ENCODE measurements at regions not wholly inside any gene's neighbourhood (a gene's known extent, or its start where the extent isn't known, plus 50 kb on each side); places are given as distances from the start of the nearest gene placed in this dataset.

DNA sequence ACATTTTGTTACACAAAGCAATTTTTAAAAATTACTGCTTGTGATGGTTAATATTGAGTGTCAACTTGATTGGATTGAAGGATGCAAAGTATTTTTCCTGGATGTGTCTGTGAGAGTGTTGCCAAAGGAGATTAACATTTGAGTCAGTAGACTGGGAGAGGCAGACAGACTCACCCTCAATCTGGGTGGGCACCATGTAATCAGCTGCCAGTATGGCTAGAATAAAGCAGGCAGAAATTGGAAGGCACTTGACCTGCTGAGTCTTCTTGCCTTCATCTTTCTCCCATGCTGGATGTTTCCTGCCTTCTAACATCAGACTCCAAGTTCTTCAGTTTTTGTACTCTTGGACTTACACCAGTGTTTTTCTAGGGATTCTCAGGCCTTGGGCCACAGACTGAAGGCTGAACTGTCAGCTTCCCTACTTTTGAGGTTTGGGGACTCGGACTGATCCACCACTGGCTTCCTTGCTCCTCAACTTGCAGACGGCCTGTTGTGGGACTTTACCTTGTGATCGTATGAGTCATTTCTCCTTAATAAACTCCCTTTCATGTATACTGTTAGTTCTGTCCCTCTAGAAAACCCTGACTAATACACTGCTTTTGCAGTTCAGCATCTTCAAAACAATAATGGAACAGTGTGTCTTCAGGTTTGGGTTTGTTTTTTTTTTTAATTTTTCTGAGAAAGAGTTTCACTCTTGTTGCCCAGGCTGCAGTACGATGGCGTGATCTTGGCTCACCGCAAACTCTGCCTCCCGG, 244.1 kb upstream of the SEMA3C start:
- Histone ChIP-seq H3K27me3 (ENCODE audit: control insufficient read depth in 2 of 2, insufficient read depth in 2 of 2, low read length in 2 of 2) (no peaks in the 10 kb centered on the region), H3K9me1 (replicated peaks; ENCODE audit: control insufficient read depth, extremely low read depth, insufficient read depth, low read length) (no peaks in the 10 kb centered on the region), H3K27ac (ENCODE audit: insufficient read depth, low read depth, low read length) (no peak overlapping the region), H3K9me3 (replicated peaks; ENCODE audit: control insufficient read depth, insufficient read depth, low read length) (no peaks in the 10 kb centered on the region), H4K20me1 (replicated peaks; ENCODE audit: control insufficient read depth, extremely low read depth, insufficient read depth, low read length) (no peaks in the 10 kb centered on the region), H3K36me3 (ENCODE audit: control insufficient read depth in 2 of 2, extremely low read depth in 1 of 2, insufficient read depth in 2 of 2, low read length in 2 of 2) (no peaks in the 10 kb centered on the region), H3K9ac (replicated peaks; ENCODE audit: extremely low read depth, insufficient read depth, low read length) (no peak overlapping the region), H3K4me2 (ENCODE audit: insufficient read depth, low read length) (no peak overlapping the region), H3K79me2 (ENCODE audit: control insufficient read depth, insufficient read depth, low read length) (no peaks in the 10 kb centered on the region), H2AFZ (ENCODE audit: low read depth, low read length) (no peak overlapping the region), H3K4me1 (ENCODE audit: control insufficient read depth, extremely low read depth, insufficient read depth, low read length) (no peaks in the 10 kb centered on the region), H3K4me3 (replicated peaks in 1 of 3; ENCODE audit: insufficient read depth in 1 of 3, low read depth in 1 of 3, low read length in 3 of 3) (no peak overlapping the region)
- ChIA-PET POLR2A (no interaction called here), CTCF (no interaction called here)
- BruUV-seq (replicated peaks), result no TSS peak
- no peak for TF ChIP-seq JUN (IDR thresholded peaks at IDR 0.05; ENCODE audit: borderline replicate concordance, insufficient read depth, insufficient read length, low read depth)
- TF ChIP-seq POLR2AphosphoS5 (IDR thresholded peaks at IDR 0.05; ENCODE audit: insufficient read depth, low read depth, low read length), result no peak
- TF ChIP-seq, protein P1, sequence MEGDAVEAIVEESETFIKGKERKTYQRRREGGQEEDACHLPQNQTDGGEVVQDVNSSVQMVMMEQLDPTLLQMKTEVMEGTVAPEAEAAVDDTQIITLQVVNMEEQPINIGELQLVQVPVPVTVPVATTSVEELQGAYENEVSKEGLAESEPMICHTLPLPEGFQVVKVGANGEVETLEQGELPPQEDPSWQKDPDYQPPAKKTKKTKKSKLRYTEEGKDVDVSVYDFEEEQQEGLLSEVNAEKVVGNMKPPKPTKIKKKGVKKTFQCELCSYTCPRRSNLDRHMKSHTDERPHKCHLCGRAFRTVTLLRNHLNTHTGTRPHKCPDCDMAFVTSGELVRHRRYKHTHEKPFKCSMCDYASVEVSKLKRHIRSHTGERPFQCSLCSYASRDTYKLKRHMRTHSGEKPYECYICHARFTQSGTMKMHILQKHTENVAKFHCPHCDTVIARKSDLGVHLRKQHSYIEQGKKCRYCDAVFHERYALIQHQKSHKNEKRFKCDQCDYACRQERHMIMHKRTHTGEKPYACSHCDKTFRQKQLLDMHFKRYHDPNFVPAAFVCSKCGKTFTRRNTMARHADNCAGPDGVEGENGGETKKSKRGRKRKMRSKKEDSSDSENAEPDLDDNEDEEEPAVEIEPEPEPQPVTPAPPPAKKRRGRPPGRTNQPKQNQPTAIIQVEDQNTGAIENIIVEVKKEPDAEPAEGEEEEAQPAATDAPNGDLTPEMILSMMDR (IDR thresholded peaks at IDR 0.05; ENCODE audit: extremely low read depth in 1 of 2, insufficient read depth in 1 of 2, low read depth in 1 of 2, low read length in 2 of 2), result no peak
- no peak for TF ChIP-seq MYC (IDR thresholded peaks at IDR 0.05; ENCODE audit: low read depth, low read length)
- no peak for TF ChIP-seq GATA2 (IDR thresholded peaks at IDR 0.05; ENCODE audit: insufficient read depth, insufficient read length, low read depth, low read length)
- TF ChIP-seq FOS (IDR thresholded peaks at IDR 0.05; ENCODE audit: borderline replicate concordance, insufficient read depth, low read length), result no peak
- no peak for TF ChIP-seq POLR2A (IDR thresholded peaks at IDR 0.05; ENCODE audit: low read depth, low read length)
- TF ChIP-seq, protein P2, sequence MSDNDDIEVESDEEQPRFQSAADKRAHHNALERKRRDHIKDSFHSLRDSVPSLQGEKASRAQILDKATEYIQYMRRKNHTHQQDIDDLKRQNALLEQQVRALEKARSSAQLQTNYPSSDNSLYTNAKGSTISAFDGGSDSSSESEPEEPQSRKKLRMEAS (IDR thresholded peaks at IDR 0.05; ENCODE audit: insufficient read depth, insufficient read length), result no peak
- no peak for TF ChIP-seq EZH2 (IDR thresholded peaks at IDR 0.05; ENCODE audit: borderline replicate concordance, low read depth, low read length, severe bottlenecking)
- dilution Hi-C loops (cut with MboI; ENCODE audit: extremely low pct_ligation_motif_present, low sequenced_read_pairs) (no loop called here), intact Hi-C loops (cut with micrococcal nuclease) (no loop called here)
- FAIRE-seq (no peak), DNase-seq (ENCODE audit: low read depth, low spot score) (no peak)
